ENCODE measurements at regions not wholly inside any gene's neighbourhood (a gene's known extent, or its start where the extent isn't known, plus 50 kb on each side); places are given as distances from the start of the nearest gene placed in this dataset.

DNA sequence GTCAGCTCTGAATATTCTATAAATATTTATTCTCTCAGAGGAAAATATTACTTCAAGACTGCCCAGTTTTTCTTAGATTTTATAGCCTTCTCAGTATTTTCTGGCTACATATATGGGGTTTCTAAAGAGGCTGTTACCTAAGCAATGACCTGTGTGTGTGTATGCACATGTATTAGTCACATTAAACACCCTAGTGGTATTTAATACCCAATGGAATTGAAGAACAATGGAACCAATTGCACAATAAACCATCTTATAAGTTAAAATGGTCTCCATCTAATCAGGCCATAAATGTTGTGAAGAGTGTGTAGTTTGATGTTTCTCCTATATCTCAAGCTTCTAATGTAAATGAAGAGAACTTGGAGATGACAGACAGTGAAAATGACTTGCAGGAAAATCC lies 450.0 kb downstream of the SPATA31D1 start:
- Histone ChIP-seq H3K27ac (ENCODE audit: low read length in 2 of 2) (no peak overlapping the region), H3K4me2 (replicated peaks; ENCODE audit: low read depth, low read length, poor library complexity, severe bottlenecking) (no peak overlapping the region), H2AFZ (ENCODE audit: insufficient read depth, low read depth, low read length, poor library complexity, severe bottlenecking) (no peak overlapping the region), H3K4me3 (ENCODE audit: control extremely low read depth in 1 of 5, extremely low read depth in 1 of 5, insufficient read depth in 1 of 5, low read depth in 2 of 5, low read length in 4 of 5) (no peak overlapping the region), H3K36me3 (replicated peaks in 1 of 2; ENCODE audit: control extremely low read depth in 1 of 2, control insufficient read depth in 1 of 2, extremely low read depth in 1 of 2, insufficient read depth in 2 of 2, low read length in 1 of 2) (no peaks in the 10 kb centered on the region), H4K20me1 (ENCODE audit: control insufficient read depth, insufficient read depth, low read length, poor library complexity, severe bottlenecking) (no peaks in the 10 kb centered on the region), H3K9me3 (ENCODE audit: control extremely low read depth in 1 of 3, control insufficient read depth in 2 of 3, insufficient read depth in 1 of 3, low read length in 2 of 3) (peaks cover 0 to 16% (median 6%) of the 10 kb centered on the region in 3 donors), H3K79me2 (ENCODE audit: control insufficient read depth, insufficient read depth, low read length) (no peaks in the 10 kb centered on the region), H3K27me3 (replicated peaks in 1 of 4; ENCODE audit: control extremely low read depth in 1 of 4, control insufficient read depth in 3 of 4, insufficient read depth in 4 of 4, low read length in 3 of 4) (no peaks in the 10 kb centered on the region), H3K4me1 (ENCODE audit: control insufficient read depth in 2 of 2, insufficient read depth in 2 of 2, low read length in 2 of 2) (no peaks in the 10 kb centered on the region), H3K9ac (ENCODE audit: low read length) (no peak overlapping the region)
- Mint-ChIP-seq H3K9me3 (ENCODE audit: insufficient read depth) (peaks cover 7% of the 10 kb centered on the region), H3K4me3 (no peak overlapping the region), H3K27me3 (no peaks in the 10 kb centered on the region), H3K27ac (no peak overlapping the region), H3K4me1 (no peaks in the 10 kb centered on the region)
- no peak for DNase-seq
- no peak for ATAC-seq (ENCODE audit: low read depth)
- ChIA-PET POLR2A (no interaction called here), CTCF (no interaction called here)
- intact Hi-C loops (cut with micrococcal nuclease), result no loop called here
- no peak for TF ChIP-seq EZH2 (IDR thresholded peaks at IDR 0.05; ENCODE audit: borderline replicate concordance, insufficient read depth, low read depth, low read length, poor library complexity, severe bottlenecking)
- TF ChIP-seq, protein P1, sequence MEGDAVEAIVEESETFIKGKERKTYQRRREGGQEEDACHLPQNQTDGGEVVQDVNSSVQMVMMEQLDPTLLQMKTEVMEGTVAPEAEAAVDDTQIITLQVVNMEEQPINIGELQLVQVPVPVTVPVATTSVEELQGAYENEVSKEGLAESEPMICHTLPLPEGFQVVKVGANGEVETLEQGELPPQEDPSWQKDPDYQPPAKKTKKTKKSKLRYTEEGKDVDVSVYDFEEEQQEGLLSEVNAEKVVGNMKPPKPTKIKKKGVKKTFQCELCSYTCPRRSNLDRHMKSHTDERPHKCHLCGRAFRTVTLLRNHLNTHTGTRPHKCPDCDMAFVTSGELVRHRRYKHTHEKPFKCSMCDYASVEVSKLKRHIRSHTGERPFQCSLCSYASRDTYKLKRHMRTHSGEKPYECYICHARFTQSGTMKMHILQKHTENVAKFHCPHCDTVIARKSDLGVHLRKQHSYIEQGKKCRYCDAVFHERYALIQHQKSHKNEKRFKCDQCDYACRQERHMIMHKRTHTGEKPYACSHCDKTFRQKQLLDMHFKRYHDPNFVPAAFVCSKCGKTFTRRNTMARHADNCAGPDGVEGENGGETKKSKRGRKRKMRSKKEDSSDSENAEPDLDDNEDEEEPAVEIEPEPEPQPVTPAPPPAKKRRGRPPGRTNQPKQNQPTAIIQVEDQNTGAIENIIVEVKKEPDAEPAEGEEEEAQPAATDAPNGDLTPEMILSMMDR (IDR thresholded peaks at IDR 0.05), result no peak

DNA sequence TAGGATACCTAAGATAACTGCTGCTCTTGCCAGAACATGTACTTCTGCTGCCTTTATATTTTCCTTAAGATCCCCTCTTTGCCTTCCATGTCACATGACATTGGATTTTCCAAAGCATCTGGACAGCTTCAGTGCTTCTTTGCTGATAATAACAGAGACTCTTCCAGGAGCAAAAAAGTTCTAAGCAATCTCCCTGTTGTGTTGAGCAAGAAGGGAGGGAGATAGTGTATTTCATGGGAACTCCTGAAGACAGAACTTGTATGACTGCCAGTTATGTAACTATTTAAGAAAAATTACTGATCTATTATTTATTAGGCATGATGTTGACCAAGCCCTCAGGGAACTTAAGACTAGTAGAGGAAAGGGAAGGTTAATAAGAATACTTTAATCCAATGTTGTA lies 454.7 kb downstream of the SPATA31D1 start:
- TF ChIP-seq EZH2 (IDR thresholded peaks at IDR 0.05; ENCODE audit: borderline replicate concordance, insufficient read depth, low read depth, low read length, poor library complexity, severe bottlenecking), result no peak
- TF ChIP-seq, protein P1 (IDR thresholded peaks at IDR 0.05), result no peak
- Histone ChIP-seq H3K4me3 (ENCODE audit: control extremely low read depth in 1 of 5, extremely low read depth in 1 of 5, insufficient read depth in 1 of 5, low read depth in 2 of 5, low read length in 4 of 5) (no peak overlapping the region), H3K36me3 (replicated peaks in 1 of 2; ENCODE audit: control extremely low read depth in 1 of 2, control insufficient read depth in 1 of 2, extremely low read depth in 1 of 2, insufficient read depth in 2 of 2, low read length in 1 of 2) (no peaks in the 10 kb centered on the region), H2AFZ (ENCODE audit: insufficient read depth, low read depth, low read length, poor library complexity, severe bottlenecking) (no peak overlapping the region), H4K20me1 (ENCODE audit: control insufficient read depth, insufficient read depth, low read length, poor library complexity, severe bottlenecking) (no peaks in the 10 kb centered on the region), H3K4me2 (replicated peaks; ENCODE audit: low read depth, low read length, poor library complexity, severe bottlenecking) (no peak overlapping the region), H3K9ac (ENCODE audit: low read length) (no peak overlapping the region), H3K4me1 (ENCODE audit: control insufficient read depth in 2 of 2, insufficient read depth in 2 of 2, low read length in 2 of 2) (no peaks in the 10 kb centered on the region), H3K9me3 (ENCODE audit: control extremely low read depth in 1 of 3, control insufficient read depth in 2 of 3, insufficient read depth in 1 of 3, low read length in 2 of 3) (peaks cover 2 to 13% (median 12%) of the 10 kb centered on the region in 3 donors), H3K79me2 (ENCODE audit: control insufficient read depth, insufficient read depth, low read length) (no peaks in the 10 kb centered on the region), H3K27ac (ENCODE audit: low read length in 2 of 2) (no peak overlapping the region), H3K27me3 (replicated peaks in 1 of 4; ENCODE audit: control extremely low read depth in 1 of 4, control insufficient read depth in 3 of 4, insufficient read depth in 4 of 4, low read length in 3 of 4) (no peaks in the 10 kb centered on the region)
- POLR2A ChIA-PET, result no interaction called here
- Mint-ChIP-seq H3K4me3 (no peak overlapping the region), H3K27ac (no peak overlapping the region), H3K9me3 (ENCODE audit: insufficient read depth) (peaks cover 14% of the 10 kb centered on the region), H3K4me1 (no peaks in the 10 kb centered on the region), H3K27me3 (peaks cover 3% of the 10 kb centered on the region)
- CTCF ChIA-PET, result no interaction called here
- intact Hi-C loops (cut with micrococcal nuclease), result no loop called here
- ATAC-seq (ENCODE audit: low read depth) (no peak), DNase-seq (no peak)
